ENCODE measurements at regions not wholly inside any gene's neighbourhood (a gene's known extent, or its start where the extent isn't known, plus 50 kb on each side); places are given as distances from the start of the nearest gene placed in this dataset.

DNA sequence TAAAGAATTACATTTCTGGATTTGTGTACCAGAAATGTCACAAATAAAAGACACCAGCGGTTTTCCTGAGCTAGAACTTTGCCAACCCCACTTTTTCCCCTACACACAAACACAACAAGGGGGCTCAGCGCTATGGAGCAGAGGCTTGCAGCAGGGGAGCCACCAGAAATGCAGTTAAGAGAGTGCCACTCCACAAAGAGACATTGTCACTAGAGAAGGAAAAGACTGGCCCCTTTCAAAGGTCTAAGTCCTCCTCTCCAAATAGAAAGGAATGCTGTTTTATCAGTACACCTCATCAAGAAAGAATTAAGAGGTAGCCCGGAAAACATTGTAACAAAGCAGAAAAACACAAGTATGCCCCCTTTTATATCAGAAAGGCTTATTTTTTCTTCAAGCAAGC, 419.5 kb downstream of the HNRNPD start:
- TF ChIP-seq, protein P1, sequence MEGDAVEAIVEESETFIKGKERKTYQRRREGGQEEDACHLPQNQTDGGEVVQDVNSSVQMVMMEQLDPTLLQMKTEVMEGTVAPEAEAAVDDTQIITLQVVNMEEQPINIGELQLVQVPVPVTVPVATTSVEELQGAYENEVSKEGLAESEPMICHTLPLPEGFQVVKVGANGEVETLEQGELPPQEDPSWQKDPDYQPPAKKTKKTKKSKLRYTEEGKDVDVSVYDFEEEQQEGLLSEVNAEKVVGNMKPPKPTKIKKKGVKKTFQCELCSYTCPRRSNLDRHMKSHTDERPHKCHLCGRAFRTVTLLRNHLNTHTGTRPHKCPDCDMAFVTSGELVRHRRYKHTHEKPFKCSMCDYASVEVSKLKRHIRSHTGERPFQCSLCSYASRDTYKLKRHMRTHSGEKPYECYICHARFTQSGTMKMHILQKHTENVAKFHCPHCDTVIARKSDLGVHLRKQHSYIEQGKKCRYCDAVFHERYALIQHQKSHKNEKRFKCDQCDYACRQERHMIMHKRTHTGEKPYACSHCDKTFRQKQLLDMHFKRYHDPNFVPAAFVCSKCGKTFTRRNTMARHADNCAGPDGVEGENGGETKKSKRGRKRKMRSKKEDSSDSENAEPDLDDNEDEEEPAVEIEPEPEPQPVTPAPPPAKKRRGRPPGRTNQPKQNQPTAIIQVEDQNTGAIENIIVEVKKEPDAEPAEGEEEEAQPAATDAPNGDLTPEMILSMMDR (IDR thresholded peaks at IDR 0.05; ENCODE audit: low read depth, low read length, poor library complexity, severe bottlenecking), result no peak
- TF ChIP-seq EZH2phosphoT487 (IDR thresholded peaks at IDR 0.05; ENCODE audit: borderline replicate concordance, low read length), result no peak

All from DOHH2 (cell line).